IMR-90 (cell line): ENCODE measurements at regions not wholly inside any gene's neighbourhood (a gene's known extent, or its start where the extent isn't known, plus 50 kb on each side); places are given as distances from the start of the nearest gene placed in this dataset.

Experiments used
- ATAC-seq: fragments of 200-7000 bp; cut with Tn5 transposase; 2 replicates; pipeline ENCODE4 v1.9.1; 2020; ENCODE audit warnings: low read depth, mild to moderate bottlenecking, moderate library complexity
- BruUV-seq: library from RNA; stranded (reverse); fragments of 400-500 nt; replicated peaks from 2 replicates; lab custom pipeline; 2021; lab: Mats Ljungman, UMichigan
- CTCF ChIA-PET: fragments of 300-600 bp; formaldehyde crosslinking; extraction: SDS; loops from one replicate; lab custom pipeline; 2021; ENCODE audit warnings: antibody characterized with exemption; lab: Yijun Ruan, JAX
- POLR2A ChIA-PET: fragments of 300-600 bp; sonication (Branson Sonifier 250); formaldehyde crosslinking; loops from one replicate; lab custom pipeline; 2022; ENCODE audit warnings: antibody characterized with exemption; ENCODE audit not compliant: unreplicated experiment; lab: Charles Lee
- DNase-seq: peaks from one replicate; pipeline ENCODE4 v3.0.0; 2013
- H2AFZ ChIP-seq: replicated peaks from 2 replicates; pipeline ENCODE3; 2013; ENCODE audit warnings: low read length, mild to moderate bottlenecking; ENCODE audit not compliant: poor library complexity
- H2AK5ac ChIP-seq: 2 replicates; pipeline ENCODE4 v1.6.1; 2013; ENCODE audit warnings: low read depth, low read length, inconsistent platforms
- H2AK9ac ChIP-seq: replicated peaks from 2 replicates; pipeline ENCODE3; 2013; ENCODE audit warnings: mild to moderate bottlenecking, low read depth, low read length, moderate library complexity; ENCODE audit not compliant: poor library complexity
- H2BK120ac ChIP-seq: 2 replicates; pipeline ENCODE4 v1.6.1; 2013; ENCODE audit warnings: low read depth, low read length, inconsistent platforms
- H2BK15ac ChIP-seq: 3 replicates; pipeline ENCODE4 v1.6.1; 2013; ENCODE audit warnings: low read depth, low read length, inconsistent platforms
- H2BK20ac ChIP-seq: 2 replicates; pipeline ENCODE4 v1.6.1; 2013; ENCODE audit warnings: low read depth, mild to moderate bottlenecking, inconsistent platforms, low read length, moderate library complexity
- H2BK5ac ChIP-seq: 2 replicates; pipeline ENCODE4 v1.6.1; 2013; ENCODE audit warnings: mild to moderate bottlenecking, low read depth, low read length, inconsistent platforms; ENCODE audit not compliant: poor library complexity, severe bottlenecking
- H3K14ac ChIP-seq: replicated peaks from 2 replicates; pipeline ENCODE4 v1.6.1; 2013; ENCODE audit warnings: low read depth, low read length, inconsistent platforms
- H3K18ac ChIP-seq: 2 replicates; pipeline ENCODE4 v1.6.1; 2013; ENCODE audit warnings: low read depth, low read length, control low read depth
- H3K23ac ChIP-seq: 2 replicates; pipeline ENCODE4 v1.6.1; 2013; ENCODE audit warnings: low read depth, low read length, inconsistent platforms
- H3K27ac ChIP-seq: 2 replicates; pipeline ENCODE4 v1.5.1; 2013; ENCODE audit warnings: mild to moderate bottlenecking, control low read depth, low read length; ENCODE audit not compliant: insufficient read depth
- H3K27me3 ChIP-seq: 2 replicates; pipeline ENCODE4 v1.6.1; 2013; ENCODE audit warnings: low read length; ENCODE audit not compliant: control insufficient read depth, insufficient read depth
- H3K36me3 ChIP-seq: 2 replicates; pipeline ENCODE4 v1.6.1; 2013; ENCODE audit warnings: low read length, mixed read lengths; ENCODE audit not compliant: control insufficient read depth, insufficient read depth
- H3K4ac ChIP-seq: 2 replicates; pipeline ENCODE4 v1.6.1; 2013; ENCODE audit warnings: low read depth, low read length, inconsistent platforms
- H3K4me1 ChIP-seq: 2 replicates; pipeline ENCODE4 v1.6.1; 2013; ENCODE audit warnings: low read length, mixed read lengths; ENCODE audit not compliant: control insufficient read depth, insufficient read depth
- H3K4me2 ChIP-seq: 2 replicates; pipeline ENCODE4 v1.6.1; 2013; ENCODE audit warnings: low read depth, mild to moderate bottlenecking, control low read depth, low read length, moderate library complexity
- H3K4me3 ChIP-seq: 2 replicates; pipeline ENCODE4 v1.5.1; 2013; ENCODE audit warnings: low read depth, mild to moderate bottlenecking, control low read depth, low read length, moderate library complexity; ENCODE audit not compliant: insufficient read depth
- H3K56ac ChIP-seq: 2 replicates; pipeline ENCODE4 v1.6.1; 2013; ENCODE audit warnings: low read length, inconsistent platforms; ENCODE audit not compliant: insufficient read depth; ENCODE audit errors: extremely low read depth
- H3K79me1 ChIP-seq, 2 experiments: 2 replicates each; pipeline ENCODE4 v1.6.1; 2013; ENCODE audit warnings: low read length in 2 of 2, inconsistent platforms in 1 of 2, low read depth in 1 of 2
- H3K9ac ChIP-seq: 2 replicates; pipeline ENCODE4 v1.6.1; 2013; ENCODE audit warnings: low read depth, low read length, control low read depth
- H3K9me1 ChIP-seq: 2 replicates; pipeline ENCODE4 v1.6.1; 2013; ENCODE audit warnings: low read length, inconsistent platforms; ENCODE audit not compliant: insufficient read depth
- H3K9me3 ChIP-seq: 2 replicates; pipeline ENCODE4 v1.6.1; 2013; ENCODE audit warnings: low read length; ENCODE audit not compliant: control insufficient read depth, insufficient read depth
- H4K20me1 ChIP-seq: 2 replicates; pipeline ENCODE4 v1.6.1; 2013; ENCODE audit warnings: low read length, inconsistent platforms; ENCODE audit not compliant: insufficient read depth
- H4K5ac ChIP-seq: 2 replicates; pipeline ENCODE4 v1.6.1; 2013; ENCODE audit warnings: mild to moderate bottlenecking, low read depth, low read length, control low read depth
- H4K8ac ChIP-seq, 2 experiments: 2 replicates each; pipeline ENCODE4 v1.6.1; 2013; ENCODE audit warnings: low read depth in 2 of 2, low read length in 2 of 2, control low read depth in 1 of 2, inconsistent platforms in 1 of 2
- H4K91ac ChIP-seq: 2 replicates; pipeline ENCODE4 v1.6.1; 2013; ENCODE audit warnings: low read depth, low read length, inconsistent platforms; ENCODE audit not compliant: insufficient read depth
- BHLHE40 ChIP-seq: fragments of 150-350 bp; IDR thresholded peaks from 2 replicates; pipeline ENCODE4 v1.6.1; 2016; ENCODE audit warnings: mild to moderate bottlenecking, low read depth, low read length
- CTCF ChIP-seq: conservative IDR thresholded peaks from 2 replicates; pipeline ENCODE4 v1.5.1; 2012; ENCODE audit warnings: mild to moderate bottlenecking, low read depth, low read length, improper control_type of control experiment
- FOS ChIP-seq: fragments of 150-350 bp; IDR thresholded peaks from 2 replicates; pipeline ENCODE4 v1.6.1; 2016; ENCODE audit warnings: low read depth, low read length
- NFE2L2 ChIP-seq: fragments of 150-350 bp; IDR thresholded peaks from 2 replicates; pipeline ENCODE4 v1.6.1; 2016; ENCODE audit warnings: low read depth, mild to moderate bottlenecking, low read length
- RAD21 ChIP-seq: IDR thresholded peaks from 2 replicates; pipeline ENCODE4 v1.6.1; 2012; ENCODE audit warnings: low read length, improper control_type of control experiment
- WGBS, 2 experiments: methylation state at CpG; one replicate each; pipeline versions ENCODE4 v1.1.5 to v1.1.7; 2013; ENCODE audit warnings: missing lambda C conversion rate in 2 of 2; ENCODE audit not compliant: insufficient read length in 1 of 2; ENCODE audit errors: extremely low coverage in 2 of 2; 5-methylcytosine and 5-hydroxymethylcytosine counted together
- dilution Hi-C: fragments of 300-500 bp; cut with HindIII; formaldehyde crosslinking; loops from one replicate; pipeline ENCODE4 v1.14.3; 2018; ENCODE audit warnings: low sequenced_read_pairs; ENCODE audit not compliant: unreplicated experiment
- in situ Hi-C: fragments of 300-500 bp; cut with MboI; formaldehyde crosslinking; loops from 3 replicates; pipeline ENCODE4 v1.14.3; 2019; ENCODE audit warnings: low sequenced_read_pairs, inconsistent platforms, mixed read lengths
- intact Hi-C: fragments of 100-400 bp; cut with micrococcal nuclease; formaldehyde crosslinking; loops from 2 replicates; pipeline ENCODE4 v1.10.0; 2022

GRCh38 chr14:52150162-52150561 lies 81.3 kb upstream of the NID2 start:
- H3K4me2 ChIP-seq, result no peak overlapping the region
- H2BK120ac ChIP-seq, result no peak overlapping the region
- no peak overlapping the region for H4K91ac ChIP-seq
- H3K27me3 ChIP-seq, result peaks cover 21% of the 10 kb centered on the region
- in situ Hi-C loops (no loop called here), intact Hi-C loops (no loop called here), dilution Hi-C loops (no loop called here)
- H3K79me1 ChIP-seq, result no peaks in the 10 kb centered on the region
- H3K23ac ChIP-seq, result no peak overlapping the region
- H3K9me3 ChIP-seq, result no peaks in the 10 kb centered on the region
- H3K18ac ChIP-seq, result no peak overlapping the region
- no peak overlapping the region for H4K8ac ChIP-seq
- no peaks in the 10 kb centered on the region for H3K9me1 ChIP-seq
- H4K20me1 ChIP-seq, result no peaks in the 10 kb centered on the region
- no peak overlapping the region for H3K14ac ChIP-seq
- H3K4me1 ChIP-seq, result no peaks in the 10 kb centered on the region
- 100% methylated on average over 1 of the region's 2 CpGs; no CpG with 5 or more reads in 1 of the 2 experiments for WGBS, 2 experiments
- no peak overlapping the region for H3K27ac ChIP-seq
- H2BK5ac ChIP-seq, result no peak overlapping the region
- H2AFZ ChIP-seq, result no peak overlapping the region
- no peak overlapping the region for H2AK5ac ChIP-seq
- H3K4me3 ChIP-seq, result no peak overlapping the region
- no TSS peak for BruUV-seq
- DNase-seq (no peak), ATAC-seq (no peak)
- no peak for TF ChIP-seq CTCF
- TF ChIP-seq RAD21, result no peak
- TF ChIP-seq BHLHE40, result no peak
- no peak for TF ChIP-seq NFE2L2
- TF ChIP-seq FOS, result no peak
- H3K9ac ChIP-seq, result no peak overlapping the region
- no peaks in the 10 kb centered on the region for H3K36me3 ChIP-seq
- no peak overlapping the region for H4K5ac ChIP-seq
- H2BK20ac ChIP-seq, result no peak overlapping the region
- POLR2A ChIA-PET, result no interaction called here
- H2AK9ac ChIP-seq, result no peak overlapping the region
- CTCF ChIA-PET, result no interaction called here
- no peak overlapping the region for H2BK15ac ChIP-seq
- H3K56ac ChIP-seq, result no peak overlapping the region
- H3K4ac ChIP-seq, result no peak overlapping the region
